Femur (tissue), 1 donor: ENCODE measurements at regions not wholly inside any gene's neighbourhood (a gene's known extent, or its start where the extent isn't known, plus 50 kb on each side); places are given as distances from the start of the nearest gene placed in this dataset.
"Not testable (repeated sequence)": the region's sequence is repeated elsewhere in the genome, so short reads cannot be mapped to it uniquely, and the experiment has no call there.

Experiments used
- DNase-seq: peaks from one replicate; pipeline ENCODE4 v3.0.0-alpha.2; 2017

DNA sequence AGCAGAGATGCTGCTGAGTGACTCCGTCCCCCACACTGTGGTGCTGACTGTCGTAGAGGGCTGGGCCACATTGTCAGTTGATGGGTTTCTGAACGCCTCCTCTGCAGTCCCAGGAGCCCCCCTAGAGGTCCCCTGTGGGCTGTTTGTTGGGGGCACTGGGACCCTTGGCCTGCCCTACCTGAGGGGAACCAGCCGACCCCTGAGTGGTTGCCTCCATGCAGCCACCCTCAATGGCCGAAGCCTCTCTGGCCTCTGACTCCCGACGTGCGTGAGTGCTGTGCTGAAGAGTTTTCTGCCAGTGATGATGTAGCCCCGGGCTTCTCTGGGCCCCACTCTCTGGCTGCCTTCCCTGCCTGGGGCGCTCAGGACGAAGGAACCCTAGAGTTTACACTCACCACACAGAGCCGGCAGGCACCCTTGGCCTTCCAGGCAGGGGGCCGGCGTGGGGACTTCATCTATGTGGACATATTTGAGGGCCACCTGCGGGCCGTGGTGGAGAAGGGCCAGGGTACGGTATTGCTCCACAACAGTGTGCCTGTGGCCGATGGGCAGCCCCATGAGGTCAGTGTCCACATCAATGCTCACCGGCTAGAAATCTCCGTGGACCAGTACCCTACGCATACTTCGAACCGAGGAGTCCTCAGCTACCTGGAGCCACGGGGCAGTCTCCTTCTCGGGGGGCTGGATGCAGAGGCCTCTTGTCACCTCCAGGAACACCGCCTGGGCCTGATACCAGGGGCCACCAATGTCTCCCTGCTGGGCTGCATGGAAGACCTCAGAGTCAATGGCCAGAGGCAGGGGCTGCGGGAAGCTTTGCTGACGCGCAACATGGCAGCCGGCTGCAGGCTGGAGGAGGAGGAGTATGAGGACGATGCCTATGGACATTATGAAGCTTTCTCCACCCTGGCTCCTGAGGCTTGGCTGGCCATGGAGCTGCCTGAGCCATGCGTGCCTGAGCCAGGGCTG, 181.1 kb downstream of the TBC1D2B start:
- peak; percentile 11 for DNase-seq

DNA sequence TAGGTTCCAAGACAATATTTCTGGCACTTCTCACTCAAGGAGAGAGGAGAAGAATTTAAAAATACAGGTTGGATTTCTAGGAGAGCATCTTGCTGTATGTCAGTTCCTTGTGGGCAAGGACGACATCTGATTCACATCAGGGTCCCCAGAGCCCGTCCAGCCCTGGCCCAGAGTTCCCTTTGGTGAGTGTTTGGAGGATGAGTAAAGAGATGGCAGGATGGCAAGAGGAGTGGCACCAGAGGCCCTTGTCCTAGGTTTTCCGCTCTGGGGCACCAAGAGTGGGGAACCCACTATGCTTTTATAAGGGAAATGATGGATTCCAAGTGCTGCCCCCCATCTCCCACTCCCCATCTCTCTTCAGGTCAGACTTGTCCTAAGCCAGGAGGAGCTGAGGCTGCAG, 181.8 kb downstream of the TBC1D2B start:
- no peak for DNase-seq

DNA sequence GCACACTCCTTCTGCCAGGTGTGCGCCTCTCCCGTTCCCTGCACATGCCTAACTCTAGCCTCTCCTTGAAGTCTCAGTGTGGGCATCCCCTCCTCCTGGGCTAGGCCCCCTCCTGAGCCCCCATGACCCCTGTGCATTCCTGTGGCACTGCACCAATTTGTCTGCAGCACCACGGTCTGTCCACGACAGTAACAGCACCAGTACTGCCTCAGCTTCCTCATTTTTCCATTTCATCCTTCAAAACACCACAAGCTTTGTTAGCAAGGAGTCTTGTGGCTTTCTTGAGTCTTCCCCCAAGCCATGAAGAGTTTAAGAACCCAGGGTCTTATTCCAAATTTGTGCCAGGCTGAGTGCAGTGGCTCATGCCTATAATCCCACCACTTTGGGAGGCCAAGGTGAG, 182.4 kb downstream of the TBC1D2B start:
- peak; percentile 24 for DNase-seq

DNA sequence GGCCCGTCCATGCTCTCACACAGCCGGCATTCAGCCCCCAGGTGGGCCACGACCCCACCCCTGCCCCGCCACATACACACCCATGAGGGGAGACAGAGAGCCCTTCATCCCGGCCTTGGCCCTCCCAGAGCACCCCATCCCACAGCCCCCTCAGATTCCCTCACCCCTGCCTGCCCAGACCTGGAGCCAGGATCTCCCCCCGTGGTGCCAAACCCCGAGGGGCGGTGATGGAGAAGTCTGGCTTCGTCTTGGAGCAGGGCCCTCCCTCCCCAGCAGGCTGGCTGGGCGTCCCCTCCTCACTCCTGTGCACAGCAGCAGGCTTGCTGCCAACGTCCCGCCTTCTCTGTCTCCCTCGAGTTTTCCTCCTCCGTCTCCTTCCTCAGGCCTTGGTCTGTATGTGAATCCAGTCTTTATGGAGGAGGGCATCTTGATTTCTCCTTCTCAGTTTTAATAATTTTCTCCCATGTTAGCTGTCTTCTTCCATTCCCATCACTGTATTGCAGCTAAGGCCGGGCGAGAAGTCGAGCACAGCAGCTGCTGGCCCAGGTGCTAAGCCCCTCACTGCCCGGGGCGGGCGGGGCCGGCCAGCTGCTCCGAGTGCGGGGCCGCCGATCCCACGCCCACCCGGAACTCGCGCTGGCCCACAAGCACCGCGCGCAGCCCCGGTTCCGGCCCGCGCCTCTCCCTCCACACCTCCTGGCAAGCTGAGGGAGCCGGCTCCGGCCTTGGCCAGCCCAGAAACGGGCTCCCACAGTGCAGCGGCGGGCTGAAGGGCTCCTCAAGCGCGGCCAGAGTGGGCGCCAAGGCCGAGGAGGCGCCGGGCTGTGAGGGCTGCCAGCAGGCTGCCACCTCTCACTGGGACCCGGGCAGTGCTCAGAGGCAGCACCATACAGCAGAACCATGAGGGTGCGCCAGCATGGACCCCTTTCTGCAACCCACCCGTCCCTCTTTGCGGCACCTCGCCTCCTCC, 183.6 kb downstream of the TBC1D2B start:
- DNase-seq, result peak; percentile 59

DNA sequence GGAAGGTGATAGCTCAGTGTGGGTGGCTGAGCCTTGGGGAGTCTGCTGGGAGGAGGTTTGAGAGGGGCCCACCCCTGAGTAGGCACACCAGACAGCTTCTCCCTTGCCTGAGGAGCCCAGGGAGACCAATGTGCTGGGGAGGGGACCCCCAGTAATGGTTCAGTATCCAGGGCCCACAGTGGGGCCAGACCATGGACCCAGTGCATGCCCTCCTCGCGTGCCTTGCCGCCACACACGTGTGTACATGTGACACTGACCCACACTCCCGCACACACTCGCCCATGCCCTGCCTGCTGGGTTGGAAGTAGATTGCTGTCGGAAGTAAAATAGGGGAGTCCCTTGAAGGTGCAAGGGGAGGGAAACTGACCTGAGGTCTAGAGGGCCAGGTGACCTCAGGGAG, 184.3 kb downstream of the TBC1D2B start:
- not testable (repeated sequence) for DNase-seq

DNA sequence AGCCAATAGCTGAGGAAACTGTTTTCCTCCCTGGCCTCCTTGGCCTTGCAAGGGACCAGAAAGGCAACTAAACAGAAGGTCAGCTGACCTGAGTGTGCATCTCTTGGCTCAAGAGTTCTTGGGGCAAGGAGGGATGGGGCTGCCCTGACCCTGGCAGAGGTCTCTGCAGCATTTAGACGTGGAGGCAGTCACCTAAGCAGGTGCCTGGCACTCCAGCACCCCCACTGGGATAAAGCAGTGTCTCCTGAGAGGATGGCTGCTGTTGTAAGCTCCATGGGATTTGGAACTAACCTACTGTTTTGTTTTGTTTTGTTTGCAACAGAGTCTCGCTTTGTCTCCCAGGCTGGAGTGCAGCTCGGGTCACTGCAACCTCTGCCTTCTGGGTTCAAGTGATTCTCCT, 185.2 kb downstream of the TBC1D2B start:
- no peak for DNase-seq

DNA sequence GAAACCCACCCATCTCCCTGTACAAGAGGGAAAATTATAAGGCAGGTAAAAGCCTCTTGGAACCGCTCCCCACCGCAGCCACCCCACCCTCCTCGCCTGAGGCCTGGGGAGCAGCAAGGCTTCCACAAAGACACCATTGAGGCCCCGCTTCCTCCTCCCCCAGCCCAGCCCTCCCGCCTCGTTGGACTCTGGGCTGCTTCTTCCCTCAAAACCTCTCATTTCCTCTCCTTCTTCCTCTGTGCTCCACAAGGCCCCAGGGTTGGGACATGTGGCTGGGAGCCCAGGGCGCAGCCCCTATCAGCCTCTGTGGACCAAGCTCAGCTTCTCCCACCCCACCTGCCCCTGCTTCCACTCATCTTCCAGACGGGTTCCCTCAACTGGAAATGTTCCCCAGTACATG, 185.6 kb downstream of the TBC1D2B start:
- peak; percentile 67 for DNase-seq

DNA sequence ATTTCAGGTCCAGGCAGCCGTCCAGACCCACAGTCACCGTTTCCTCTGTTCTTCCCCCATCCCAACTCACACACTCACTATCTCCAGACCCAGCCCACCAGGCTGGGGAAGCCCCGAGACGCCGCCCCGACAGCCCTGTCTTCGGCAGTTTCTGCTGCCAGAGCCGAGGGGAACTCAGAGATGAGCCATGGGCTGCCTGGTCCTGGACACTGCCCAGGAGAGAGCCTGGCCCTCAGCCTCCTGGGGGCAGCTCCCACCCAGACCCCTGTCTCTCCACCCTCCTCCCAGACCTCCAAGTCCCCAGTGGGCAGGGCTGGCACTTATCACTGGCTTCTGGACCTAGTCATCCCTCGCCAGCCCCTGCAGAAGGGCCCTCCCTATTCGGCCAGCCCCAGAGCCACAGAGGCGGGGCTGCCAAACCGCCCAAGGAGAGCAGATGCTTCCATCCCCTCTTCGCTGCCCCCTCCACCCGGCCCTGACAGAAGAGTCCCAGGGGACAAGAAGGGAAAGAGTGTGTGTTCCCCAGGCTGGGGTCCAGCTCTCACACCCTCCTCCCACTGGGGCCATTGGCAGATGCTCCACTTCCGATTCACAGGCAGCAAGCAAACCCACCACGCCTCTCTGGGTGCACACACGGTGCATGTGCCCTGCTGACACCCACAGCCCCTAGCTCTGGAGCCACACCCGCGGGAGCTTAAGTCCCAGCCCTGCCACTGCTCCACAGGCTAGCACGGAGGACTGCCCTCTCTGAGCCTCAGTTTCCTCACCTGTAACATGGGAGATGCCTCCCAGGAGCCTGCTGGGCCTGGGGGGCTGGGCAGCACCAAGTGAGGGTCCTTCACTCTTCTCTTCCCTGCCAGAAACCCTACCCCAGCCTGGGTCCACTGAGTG, 186.4 kb downstream of the TBC1D2B start:
- peak; percentile 84 for DNase-seq

DNA sequence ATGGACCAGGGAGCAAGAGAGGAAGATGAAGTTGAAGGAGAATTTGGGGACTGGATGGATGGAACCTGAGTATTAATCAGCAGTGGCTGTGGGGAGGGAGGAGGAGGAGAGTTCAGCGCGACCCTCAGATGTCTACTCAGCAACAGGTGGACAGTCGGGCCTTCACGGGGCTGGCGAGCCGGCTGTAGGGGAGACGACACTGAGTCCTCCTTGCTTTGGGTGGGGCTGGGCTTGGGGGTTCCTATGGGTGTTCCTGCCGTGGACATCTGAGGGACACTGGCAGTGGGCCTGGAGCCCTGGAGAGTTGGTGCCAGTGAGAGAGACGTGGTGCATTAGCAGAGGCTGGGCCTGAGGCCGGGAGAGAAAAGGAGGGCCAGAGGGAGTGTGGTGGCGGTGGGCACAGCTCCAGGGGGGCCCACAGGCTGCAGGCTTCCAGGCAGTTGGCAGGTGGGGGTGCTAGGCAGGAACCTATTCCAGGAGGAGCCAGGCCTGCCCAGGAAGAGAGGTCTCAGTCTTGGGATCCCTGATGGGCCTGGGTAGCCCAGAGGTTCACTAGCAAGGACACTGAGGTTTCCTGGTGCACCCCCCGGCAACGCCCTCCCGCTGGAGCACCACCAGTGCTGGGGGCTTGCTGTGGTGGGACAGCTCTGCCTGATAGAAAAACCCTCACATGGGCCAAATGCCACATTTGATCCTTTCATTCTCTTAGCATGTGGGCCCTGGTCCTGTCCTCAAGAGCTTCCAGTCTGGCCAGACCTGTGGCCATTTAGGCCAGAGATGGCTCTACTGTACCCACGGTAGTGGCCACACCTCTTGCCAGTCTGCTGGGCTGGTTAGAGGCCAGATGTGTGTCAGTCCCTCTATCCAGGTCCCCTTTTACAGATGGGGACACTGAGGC, 187.4 kb downstream of the TBC1D2B start:
- not testable (repeated sequence) for DNase-seq

DNA sequence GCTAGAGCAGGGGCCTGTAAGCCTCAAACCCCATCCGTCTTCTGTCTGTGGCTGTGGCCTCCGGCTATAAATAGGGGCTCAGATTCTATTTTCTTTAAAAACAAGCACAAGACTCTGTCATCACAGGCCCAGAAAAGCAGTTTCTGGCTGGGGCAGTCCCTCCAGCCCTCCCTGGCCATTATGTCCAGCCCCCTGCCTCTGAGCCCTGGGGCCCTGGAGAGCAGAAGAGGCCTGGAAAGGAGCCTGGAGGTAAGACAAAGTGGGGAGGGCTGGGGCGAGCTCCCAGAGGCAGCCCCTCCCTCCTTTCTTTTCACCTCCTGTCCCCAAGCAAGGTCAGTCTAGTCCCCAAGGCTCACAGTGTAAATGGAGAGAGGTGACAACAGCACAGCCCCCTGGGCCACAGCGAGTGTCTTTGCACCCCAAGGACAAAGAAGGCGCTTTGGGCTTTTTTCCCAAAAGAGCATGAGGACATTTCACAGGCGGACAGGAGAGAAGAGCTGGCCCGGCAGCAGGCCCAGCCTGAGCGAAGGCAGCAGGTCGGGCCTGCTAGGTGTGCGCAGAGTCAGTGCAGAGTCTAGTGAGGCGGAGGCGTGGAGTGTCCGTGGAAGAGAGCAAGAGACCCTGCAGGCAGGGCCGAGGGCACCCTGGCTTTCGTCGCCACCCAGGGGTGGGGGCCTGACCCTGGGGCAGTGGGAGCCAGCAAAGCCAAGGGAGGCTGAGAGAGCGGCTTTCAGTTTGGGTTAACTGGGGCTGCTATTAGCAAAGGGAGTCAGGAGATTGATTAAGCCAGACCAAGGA, 188.3 kb downstream of the TBC1D2B start:
- no peak for DNase-seq

DNA sequence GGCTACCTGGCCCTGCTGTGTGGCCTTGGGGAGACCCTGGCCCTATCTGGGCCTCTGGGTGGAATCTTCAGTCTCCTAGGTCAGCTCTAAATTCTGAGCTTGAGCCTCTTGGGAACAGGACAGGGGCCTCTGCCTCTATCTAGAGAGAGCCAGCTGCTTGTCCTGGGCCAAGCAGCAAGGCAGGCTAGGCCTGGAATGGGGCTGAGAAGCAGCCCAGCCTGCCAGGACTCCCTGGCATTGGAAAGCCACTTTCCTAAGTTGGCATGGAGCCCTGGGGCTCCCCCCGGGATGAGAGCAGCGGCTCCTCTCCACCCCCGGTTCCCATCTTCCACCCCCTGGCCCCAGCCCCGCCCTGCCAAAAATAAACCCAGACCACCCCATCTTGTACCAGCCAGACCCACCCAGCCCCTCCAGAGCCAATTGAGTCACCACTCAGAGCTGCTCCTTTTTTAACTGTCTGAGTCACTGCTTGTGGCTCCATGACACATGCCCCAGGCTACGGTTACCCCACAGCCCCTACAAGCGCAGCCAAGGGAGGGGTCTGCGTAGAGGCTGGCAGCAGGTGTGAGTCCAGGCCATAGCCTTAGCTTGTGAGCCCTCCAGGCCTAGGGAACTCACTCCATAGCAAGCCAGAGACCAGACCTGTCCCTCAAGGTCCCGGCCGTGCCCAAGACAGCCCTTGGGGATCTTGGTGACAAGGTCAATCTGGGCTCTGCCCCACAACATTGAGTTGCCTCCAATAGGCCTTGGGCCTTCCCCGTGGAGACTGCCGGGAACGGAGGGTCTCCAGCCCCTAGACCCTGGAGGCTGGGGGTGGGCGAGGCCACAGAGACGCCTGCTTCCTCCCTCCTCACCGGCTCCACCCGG, 189.7 kb downstream of the TBC1D2B start:
- not testable (repeated sequence) for DNase-seq

DNA sequence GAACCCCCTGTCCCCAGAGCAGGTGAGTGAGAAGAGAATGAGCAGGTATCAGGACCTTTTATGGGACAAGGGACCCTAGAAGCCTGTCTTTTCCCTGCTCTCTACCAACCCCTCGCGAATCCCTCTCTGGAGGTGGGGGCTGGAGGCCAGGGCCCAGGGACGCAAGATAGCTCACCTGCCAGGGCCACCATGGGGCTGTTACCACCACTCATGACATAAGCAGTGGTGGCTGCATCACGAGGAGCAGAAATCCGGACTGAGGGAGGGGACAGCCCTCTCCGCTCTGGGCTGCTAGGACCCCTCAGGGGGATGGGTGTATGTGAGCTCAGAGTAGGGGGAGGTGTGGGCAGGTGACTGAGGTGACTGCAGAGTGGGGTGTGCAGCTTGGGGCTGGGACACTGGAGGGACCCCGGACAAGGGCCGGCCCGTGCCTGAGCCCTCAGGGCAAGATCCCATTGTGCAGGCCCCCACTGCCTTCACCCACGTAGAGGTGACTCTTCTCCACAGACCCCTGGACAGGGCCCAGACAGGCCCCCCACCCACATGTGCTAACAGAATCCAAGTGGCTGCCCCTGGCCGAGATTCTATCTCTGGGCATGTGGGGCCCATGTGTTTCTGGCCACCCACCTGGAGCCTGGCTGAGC, 190.6 kb downstream of the TBC1D2B start:
- DNase-seq, result no peak

DNA sequence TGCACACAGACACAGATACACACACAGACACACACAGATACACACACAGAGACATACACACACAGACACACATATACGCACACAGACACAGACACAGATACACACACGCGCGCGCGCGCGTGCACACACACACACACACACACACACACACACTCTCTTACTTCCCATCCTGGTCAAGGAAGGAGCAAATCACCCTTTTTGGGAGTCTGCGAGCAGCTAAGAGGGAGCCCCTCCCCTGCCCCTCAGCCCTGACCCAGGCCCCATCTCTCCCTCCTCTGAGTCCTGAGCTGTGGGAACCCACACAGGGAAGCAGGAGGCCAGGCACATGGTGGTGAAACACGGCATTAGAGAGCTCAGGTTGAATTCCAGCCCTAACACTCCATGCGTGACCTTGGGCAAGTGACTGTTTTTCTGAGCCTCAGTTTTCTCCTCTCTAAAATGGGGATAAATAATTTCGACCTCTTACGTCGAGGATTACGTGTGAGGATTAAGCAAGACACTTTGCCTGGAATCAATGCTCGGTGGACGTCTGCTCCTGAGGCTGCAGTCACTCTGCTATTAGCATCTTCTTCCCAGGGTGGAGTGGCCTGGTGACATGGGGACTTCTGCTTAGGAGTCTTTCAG, 191.5 kb downstream of the TBC1D2B start:
- not testable (repeated sequence) for DNase-seq

DNA sequence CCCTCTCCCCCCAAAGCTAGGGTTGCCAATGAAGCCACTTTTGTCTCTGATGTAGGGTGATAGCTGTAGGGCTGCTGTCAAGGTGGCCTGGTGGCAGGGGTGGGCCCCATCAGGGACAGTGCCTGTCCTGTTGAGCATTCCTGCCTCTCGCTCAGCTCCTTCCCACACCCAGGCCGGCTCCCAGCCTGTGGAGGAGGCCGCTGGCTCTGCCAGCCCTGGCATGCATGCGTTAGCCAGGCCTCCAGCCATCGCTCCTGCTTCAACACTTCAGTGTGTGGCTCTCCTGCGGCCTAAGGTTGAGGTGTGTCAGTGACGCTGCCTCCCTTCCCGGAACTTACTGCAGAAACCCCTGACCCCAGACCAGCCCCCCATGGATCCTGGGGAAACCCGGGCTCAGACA, 194.5 kb downstream of the TBC1D2B start:
- not testable (repeated sequence) for DNase-seq

DNA sequence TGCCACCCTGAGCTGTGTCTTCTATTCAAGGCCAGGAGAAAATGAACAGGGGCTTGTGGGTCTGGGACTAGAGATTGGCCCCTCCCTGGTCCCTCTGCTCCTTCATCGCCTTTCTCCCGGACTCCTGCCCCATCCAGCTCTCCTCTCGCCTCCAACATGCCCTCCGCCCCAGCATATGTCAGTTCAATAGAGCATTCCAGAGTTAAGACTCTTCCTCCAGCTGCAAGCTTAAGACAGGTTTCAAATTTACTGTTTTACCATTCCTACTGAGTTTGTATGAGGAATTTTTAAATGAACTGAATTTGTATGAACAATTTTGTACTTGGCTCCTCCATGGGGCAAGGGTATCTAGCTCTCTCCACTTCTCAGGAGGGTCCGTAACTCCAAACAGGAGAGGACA, 195.6 kb downstream of the TBC1D2B start:
- DNase-seq, result no peak

DNA sequence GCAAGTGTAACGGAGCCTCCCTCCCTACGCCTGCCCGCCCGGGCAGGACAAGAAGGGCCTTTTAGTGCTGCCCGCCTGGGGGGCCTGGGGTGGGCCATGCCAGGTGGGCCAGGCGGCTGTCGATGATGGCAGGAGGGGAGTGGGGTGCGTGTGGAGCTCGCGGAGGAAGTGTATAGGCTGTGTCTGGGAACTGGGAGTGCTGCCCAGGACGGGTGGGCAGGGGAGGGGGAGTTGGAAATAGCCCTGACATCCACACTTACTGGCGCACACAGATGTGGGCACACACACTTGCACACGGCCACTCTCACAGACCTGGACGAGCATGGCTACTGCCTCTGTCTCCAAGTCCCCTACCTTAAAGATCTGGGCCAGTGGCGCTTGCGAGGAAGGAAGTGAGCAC, 196.0 kb downstream of the TBC1D2B start:
- DNase-seq, result not testable (repeated sequence)

DNA sequence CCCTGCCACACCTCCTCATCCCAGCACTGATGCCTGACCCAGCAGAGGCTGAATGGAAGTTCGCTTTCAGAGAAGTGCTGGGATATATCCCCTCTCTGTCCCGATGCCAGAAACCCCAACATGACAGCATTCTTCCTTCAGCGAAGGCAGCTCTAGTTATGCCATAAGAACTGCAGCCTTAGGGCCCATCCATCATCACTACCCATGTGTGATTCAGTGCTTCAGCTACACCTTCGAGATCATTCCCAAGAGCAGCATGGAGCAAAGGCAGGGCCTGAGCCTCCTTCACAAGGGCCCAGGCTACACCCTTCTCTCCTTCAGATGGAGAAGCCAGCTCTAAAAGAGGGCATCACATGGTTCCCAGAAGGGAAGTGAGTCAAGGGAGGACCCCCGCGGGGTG, 198.0 kb downstream of the TBC1D2B start:
- DNase-seq, result not testable (repeated sequence)

DNA sequence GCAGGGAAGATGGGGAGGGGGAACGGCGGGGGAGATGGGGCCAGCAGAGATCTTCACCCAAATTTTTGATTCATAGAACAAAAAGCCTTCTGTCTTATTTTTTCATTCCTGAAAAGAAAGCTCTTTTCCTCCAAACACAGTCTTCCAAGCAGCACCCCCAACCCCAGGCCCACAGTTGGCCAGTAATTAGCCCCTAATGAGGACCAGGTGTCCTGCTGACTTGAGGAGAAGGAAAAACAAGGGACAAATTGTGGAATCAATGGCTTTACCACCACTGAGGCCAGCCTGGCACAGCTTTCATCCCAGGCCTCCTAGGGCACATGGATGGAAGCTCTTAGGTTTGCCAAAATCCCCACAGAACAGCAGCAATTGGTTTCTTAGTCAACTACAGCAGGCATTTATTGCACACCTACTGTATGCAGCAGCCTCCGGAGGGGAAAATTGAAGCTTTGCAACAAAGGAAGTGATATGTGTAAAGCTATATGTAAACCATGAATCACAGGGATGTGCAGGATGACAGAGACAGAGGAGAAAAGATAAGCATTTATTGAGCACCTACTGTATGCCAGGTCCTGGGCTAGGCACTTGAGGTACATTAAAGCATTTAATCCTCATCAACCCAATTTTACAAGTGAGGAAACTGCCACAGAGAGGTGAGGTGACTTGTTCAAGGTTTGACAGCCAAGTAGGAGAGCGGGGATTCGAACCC, 199.5 kb downstream of the TBC1D2B start:
- no peak for DNase-seq
